Kidney (tissue), 13 donors: ENCODE measurements at regions not wholly inside any gene's neighbourhood (a gene's known extent, or its start where the extent isn't known, plus 50 kb on each side); places are given as distances from the start of the nearest gene placed in this dataset.
"Not testable (repeated sequence)": the region's sequence is repeated elsewhere in the genome, so short reads cannot be mapped to it uniquely, and the experiment has no call there.

Experiments used
- DNase-seq, 5 donors: peaks; one replicate each; pipeline ENCODE4 v3.0.0-alpha.2; 2013 to 2020
- FAIRE-seq: peaks from 2 replicates; lab custom pipeline; 2012; peaks lifted over from hg19 to GRCh38; lab: Jason Lieb, UNC
- H3K27ac ChIP-seq, 2 donors: one replicate each; pipeline ENCODE4 v1.7.0; 2013; ENCODE audit warnings: low read depth in 2 of 2, low read length in 2 of 2, inconsistent platforms in 1 of 2
- H3K27me3 ChIP-seq: one replicate; pipeline ENCODE4 v1.7.1; 2013; ENCODE audit warnings: low read length, inconsistent platforms; ENCODE audit not compliant: control insufficient read depth, insufficient read depth
- H3K36me3 ChIP-seq, 3 donors: one replicate each; pipeline versions ENCODE4 v1.7.0 to v1.7.1; 2013; ENCODE audit warnings: low read length in 3 of 3, control low read depth in 1 of 3, inconsistent platforms in 1 of 3; ENCODE audit not compliant: insufficient read depth in 3 of 3, control insufficient read depth in 2 of 3
- H3K4me1 ChIP-seq, 3 donors: one replicate each; pipeline versions ENCODE4 v1.7.0 to v1.7.1; 2013; ENCODE audit warnings: low read length in 3 of 3, inconsistent platforms in 1 of 3, low read depth in 1 of 3; ENCODE audit not compliant: control insufficient read depth in 2 of 3, insufficient read depth in 2 of 3
- H3K4me3 ChIP-seq, 3 donors: one replicate each; pipeline versions ENCODE4 v1.7.0 to v1.8.1; 2013; ENCODE audit warnings: low read length in 3 of 3, control low read depth in 1 of 3, inconsistent platforms in 1 of 3
- H3K9ac ChIP-seq, 3 donors: one replicate each; pipeline versions ENCODE4 v1.7.0 to v1.7.1; 2013; ENCODE audit warnings: low read length in 3 of 3, control low read depth in 1 of 3, inconsistent platforms in 1 of 3
- H3K9me3 ChIP-seq, 3 donors: one replicate each; pipeline versions ENCODE4 v1.7.0 to v1.7.1; 2013; ENCODE audit warnings: low read length in 3 of 3, control low read depth in 1 of 3, inconsistent platforms in 1 of 3; ENCODE audit not compliant: control insufficient read depth in 2 of 3, insufficient read depth in 1 of 3
- intact Hi-C: fragments of 100-400 bp; cut with DNase I; formaldehyde crosslinking; loops from one replicate; pipeline ENCODE4 v1.11.1; 2022
- TF ChIP-seq, protein P1 (sequence below): IDR thresholded peaks from 3 replicates; pipeline ENCODE4 v1.5.1; 2012; ENCODE audit warnings: mild to moderate bottlenecking, moderate library complexity, borderline replicate concordance; ENCODE audit not compliant: insufficient read depth; ENCODE audit errors: extremely low read depth
- donor health status: control.
- donor health status: control.
- donor health status: control.
- donor health status: control.
- donor health status: control.
- donor health status: DM: yes; HTN: yes; CAD: no.
- donor health status: Normal renal cell carcinoma (clear cell type).

DNA sequence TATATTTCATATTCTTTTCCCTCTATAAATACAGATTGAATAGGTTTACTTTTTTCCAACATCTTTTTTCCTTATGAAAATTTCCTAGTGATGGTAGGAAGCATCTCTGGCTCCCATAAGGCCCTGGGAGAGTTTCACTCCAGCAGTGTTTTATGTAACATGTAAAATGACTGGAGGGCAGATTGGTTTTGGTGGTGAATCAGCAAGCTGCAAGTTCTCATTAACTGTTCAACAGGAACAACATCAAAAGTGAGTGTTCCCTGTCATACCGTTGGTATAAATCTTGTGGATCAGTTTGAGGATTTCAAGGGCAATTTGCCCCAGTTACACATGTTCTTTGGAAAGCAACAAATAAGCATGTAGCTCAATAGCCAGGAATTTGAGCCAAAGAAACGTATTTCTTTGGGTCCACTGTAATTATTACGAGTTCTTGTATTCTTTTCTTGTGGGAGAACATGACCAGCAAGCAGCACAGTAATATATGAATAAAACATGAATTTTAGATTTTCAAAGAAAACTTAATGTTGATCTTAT lies 345.7 kb downstream of the SV2B start:
- Histone ChIP-seq H3K36me3 (no peaks in the 10 kb centered on the region), H3K27me3 (no peaks in the 10 kb centered on the region), H3K4me3 (no peak overlapping the region), H3K4me1 (no peaks in the 10 kb centered on the region), H3K9me3 (no peaks in the 10 kb centered on the region), H3K27ac (no peak overlapping the region), H3K9ac (no peak overlapping the region)
- intact Hi-C loops: no loop called here
- no peak for FAIRE-seq
- DNase-seq: peak in 2 of 5 donors; percentile 24 to 52
- TF ChIP-seq, protein P1, sequence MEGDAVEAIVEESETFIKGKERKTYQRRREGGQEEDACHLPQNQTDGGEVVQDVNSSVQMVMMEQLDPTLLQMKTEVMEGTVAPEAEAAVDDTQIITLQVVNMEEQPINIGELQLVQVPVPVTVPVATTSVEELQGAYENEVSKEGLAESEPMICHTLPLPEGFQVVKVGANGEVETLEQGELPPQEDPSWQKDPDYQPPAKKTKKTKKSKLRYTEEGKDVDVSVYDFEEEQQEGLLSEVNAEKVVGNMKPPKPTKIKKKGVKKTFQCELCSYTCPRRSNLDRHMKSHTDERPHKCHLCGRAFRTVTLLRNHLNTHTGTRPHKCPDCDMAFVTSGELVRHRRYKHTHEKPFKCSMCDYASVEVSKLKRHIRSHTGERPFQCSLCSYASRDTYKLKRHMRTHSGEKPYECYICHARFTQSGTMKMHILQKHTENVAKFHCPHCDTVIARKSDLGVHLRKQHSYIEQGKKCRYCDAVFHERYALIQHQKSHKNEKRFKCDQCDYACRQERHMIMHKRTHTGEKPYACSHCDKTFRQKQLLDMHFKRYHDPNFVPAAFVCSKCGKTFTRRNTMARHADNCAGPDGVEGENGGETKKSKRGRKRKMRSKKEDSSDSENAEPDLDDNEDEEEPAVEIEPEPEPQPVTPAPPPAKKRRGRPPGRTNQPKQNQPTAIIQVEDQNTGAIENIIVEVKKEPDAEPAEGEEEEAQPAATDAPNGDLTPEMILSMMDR: no peak

DNA sequence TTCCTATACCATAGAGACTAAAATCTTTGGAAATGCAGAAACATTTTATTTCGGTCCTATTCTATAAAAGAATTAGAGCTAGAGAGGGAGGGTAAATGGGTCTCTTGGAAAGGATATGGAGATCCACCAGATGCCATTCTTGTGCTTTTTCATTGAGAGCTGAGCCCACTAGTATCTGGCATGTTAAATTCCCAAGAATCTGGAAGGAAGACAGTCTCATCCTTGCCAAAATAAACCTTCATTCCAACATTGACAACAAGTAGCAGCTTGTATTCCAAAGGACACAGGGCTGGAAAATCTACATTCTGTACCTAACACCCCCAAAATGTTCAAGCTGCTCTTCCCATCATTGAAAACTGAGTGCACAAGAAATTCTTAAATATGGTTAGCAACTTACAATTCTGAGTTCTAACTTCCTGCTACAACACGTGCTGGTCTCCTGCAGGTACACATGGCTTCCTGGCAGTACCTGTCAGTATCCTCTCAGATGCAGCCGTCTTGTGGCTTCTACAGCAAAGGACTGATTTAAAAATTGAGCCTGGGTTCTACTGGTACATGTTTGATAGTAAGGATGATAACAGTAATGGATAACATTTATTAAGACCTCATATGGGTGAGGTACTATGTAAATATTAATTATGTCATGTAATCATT lies 348.1 kb downstream of the SV2B start:
- H3K9me3 ChIP-seq: peaks cover 0 to 2% (median 0%) of the 10 kb centered on the region in 3 donors
- TF ChIP-seq, protein P1: no peak
- FAIRE-seq (no peak), DNase-seq (no peak)
- no peak overlapping the region for H3K4me3 ChIP-seq
- no peak overlapping the region for H3K27ac ChIP-seq
- H3K4me1 ChIP-seq: no peaks in the 10 kb centered on the region
- no peak overlapping the region for H3K9ac ChIP-seq
- no peaks in the 10 kb centered on the region for H3K27me3 ChIP-seq
- H3K36me3 ChIP-seq: no peaks in the 10 kb centered on the region
- intact Hi-C loops: no loop called here

DNA sequence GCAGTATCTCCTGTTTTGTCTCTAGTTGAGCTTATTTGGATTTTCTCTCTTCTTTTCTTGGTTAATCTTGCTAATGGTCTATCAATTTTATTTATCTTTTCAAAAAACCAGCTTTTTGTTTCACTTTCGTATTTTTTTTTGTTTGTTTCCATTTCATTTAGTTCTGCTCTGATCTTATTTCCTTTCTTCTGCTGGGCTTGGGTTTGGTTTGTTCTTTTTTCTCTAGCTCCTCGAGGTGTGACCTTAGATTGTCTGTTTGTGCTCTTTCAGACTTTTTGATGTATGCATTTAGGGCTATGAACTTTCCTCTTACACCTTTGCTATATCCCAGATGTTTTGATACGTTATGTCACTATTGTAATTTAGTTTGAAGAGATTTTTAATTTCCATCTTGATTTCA lies 353.3 kb downstream of the SV2B start:
- H3K4me3 ChIP-seq, intact Hi-C loops, DNase-seq, H3K36me3 ChIP-seq, H3K9ac ChIP-seq, FAIRE-seq, H3K4me1 ChIP-seq, H3K27me3 ChIP-seq, H3K27ac ChIP-seq, H3K9me3 ChIP-seq: not testable (repeated sequence)

DNA sequence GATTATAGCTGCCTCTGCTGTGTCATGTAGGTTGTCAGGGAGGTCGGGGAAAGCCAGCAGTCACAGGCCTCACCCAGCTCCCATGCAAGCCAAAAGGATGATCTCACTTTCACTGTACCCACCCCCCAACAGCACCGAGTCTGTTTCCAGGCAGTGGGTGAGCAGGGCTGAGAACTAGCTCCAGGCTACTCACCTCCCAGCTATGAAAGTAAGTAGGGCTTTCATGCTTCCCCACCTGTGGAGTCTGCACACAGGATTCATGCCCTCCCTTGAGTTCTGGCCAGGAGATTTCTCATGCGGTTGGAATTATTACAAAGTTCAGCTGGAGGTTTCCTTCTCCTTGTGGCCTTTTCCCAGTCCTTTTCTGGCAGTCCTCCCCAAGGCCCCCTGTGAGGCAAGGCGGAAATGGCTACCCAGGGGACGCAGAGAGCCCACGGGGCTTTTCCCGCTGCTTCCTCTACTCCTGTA lies 356.2 kb downstream of the SV2B start:
- Histone ChIP-seq H3K4me3 (no peak overlapping the region), H3K9me3 (no peaks in the 10 kb centered on the region), H3K9ac (no peak overlapping the region), H3K36me3 (no peaks in the 10 kb centered on the region), H3K27ac (no peak overlapping the region), H3K27me3 (no peaks in the 10 kb centered on the region), H3K4me1 (no peaks in the 10 kb centered on the region)
- intact Hi-C loops: no loop called here
- DNase-seq: peak in 3 of 5 donors; percentile 23 to 83 (median 24)
- no peak for FAIRE-seq
- TF ChIP-seq, protein P1: no peak
